ENCODE measurements at regions not wholly inside any gene's neighbourhood (a gene's known extent, or its start where the extent isn't known, plus 50 kb on each side); places are given as distances from the start of the nearest gene placed in this dataset.

DNA sequence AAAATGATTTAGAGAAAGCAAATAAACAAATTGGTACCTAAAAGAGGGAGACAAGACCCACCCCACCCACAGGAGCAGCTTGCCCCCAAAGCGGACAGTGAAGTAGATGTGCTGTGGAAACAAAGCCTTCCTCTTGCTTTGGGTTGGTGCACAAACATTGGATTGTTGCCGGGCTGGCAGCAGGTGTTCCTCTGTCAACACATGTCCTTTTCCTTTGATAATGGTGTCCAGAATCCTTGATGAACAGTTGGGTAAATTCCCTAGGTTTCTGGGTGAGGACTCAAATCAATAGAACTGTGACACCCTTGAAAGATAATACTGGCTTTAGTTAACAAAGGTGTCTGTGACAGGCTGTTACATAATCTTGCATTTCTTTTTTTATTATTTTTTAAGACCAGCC is 311.8 kb downstream of the SPRY2 start:
- no peaks in the 10 kb centered on the region for H3K9me3 ChIP-seq (ENCODE audit: control insufficient read depth, low read length)
- H3K4me3 ChIP-seq (ENCODE audit: low read length), result no peak overlapping the region
- ATAC-seq (peak in 1 of 2 donors; percentile 57), DNase-seq (no peak)
- no peaks in the 10 kb centered on the region for H3K27me3 ChIP-seq (ENCODE audit: control insufficient read depth, insufficient read depth)
- WGBS, result 71% methylated on average over 2 of the region's 2 CpGs
- no peak overlapping the region for H3K27ac ChIP-seq (ENCODE audit: low read length)
- no peaks in the 10 kb centered on the region for H3K4me1 ChIP-seq (ENCODE audit: control insufficient read depth, insufficient read depth, low read length)
- intact Hi-C loops (cut with DNase I), result loop anchor here in 1 of 4 donors (5.0 kb wide), 1 partner anchor 103 kb away; no protein-coding TSS in a partner anchor

GRCh38 chr13:80022146-80022545 is 318.8 kb downstream of the SPRY2 start:
- H3K4me1 ChIP-seq (ENCODE audit: control insufficient read depth, insufficient read depth, low read length), result peaks cover 1% of the 10 kb centered on the region
- no peak for DNase-seq
- H3K27me3 ChIP-seq (ENCODE audit: control insufficient read depth, insufficient read depth), result no peaks in the 10 kb centered on the region
- no peaks in the 10 kb centered on the region for H3K9me3 ChIP-seq (ENCODE audit: control insufficient read depth, low read length)
- no peak overlapping the region for H3K27ac ChIP-seq (ENCODE audit: low read length)
- 14% methylated on average over 3 of the region's 3 CpGs for WGBS
- peak in 1 of 2 donors; percentile 60 for ATAC-seq
- no peak overlapping the region for H3K4me3 ChIP-seq (ENCODE audit: low read length)
- intact Hi-C loops (cut with DNase I), result no loop called here

DNA sequence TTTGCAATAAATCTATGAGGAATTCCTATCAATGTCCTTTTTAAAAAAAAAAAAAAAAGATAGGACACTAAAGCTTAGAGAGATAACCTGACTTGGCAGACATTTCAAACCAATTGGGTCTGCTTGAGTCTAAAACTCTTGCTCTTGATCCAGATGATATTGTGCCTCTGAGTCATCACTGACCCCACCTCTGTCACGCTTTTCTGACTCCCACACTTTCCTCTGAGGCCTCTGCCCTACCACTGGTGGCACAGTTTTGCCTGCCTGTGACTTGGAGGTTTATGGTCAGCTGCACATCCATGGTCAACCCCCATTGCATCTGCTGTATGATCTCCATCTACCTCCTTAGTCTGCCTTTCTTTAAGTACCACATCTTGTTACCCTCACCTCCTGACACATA is 328.7 kb downstream of the SPRY2 start:
- no peak overlapping the region for H3K27ac ChIP-seq (ENCODE audit: low read length)
- WGBS, result 19% methylated on average over 1 of the region's 1 CpG
- ATAC-seq, result peak in 1 of 2 donors; percentile 40
- no peaks in the 10 kb centered on the region for H3K9me3 ChIP-seq (ENCODE audit: control insufficient read depth, low read length)
- intact Hi-C loops (cut with DNase I), result no loop called here
- H3K27me3 ChIP-seq (ENCODE audit: control insufficient read depth, insufficient read depth), result no peaks in the 10 kb centered on the region
- peaks cover 2% of the 10 kb centered on the region for H3K4me1 ChIP-seq (ENCODE audit: control insufficient read depth, insufficient read depth, low read length)
- no peak overlapping the region for H3K4me3 ChIP-seq (ENCODE audit: low read length)
- no peak for DNase-seq

GRCh38 chr13:80011448-80012212 is 329.3 kb downstream of the SPRY2 start:
- peak; percentile 55 to 83 for ATAC-seq
- 30% methylated on average over 5 of the region's 5 CpGs for WGBS
- DNase-seq, result peak in 2 of 3 donors; percentile 41 to 50

DNA sequence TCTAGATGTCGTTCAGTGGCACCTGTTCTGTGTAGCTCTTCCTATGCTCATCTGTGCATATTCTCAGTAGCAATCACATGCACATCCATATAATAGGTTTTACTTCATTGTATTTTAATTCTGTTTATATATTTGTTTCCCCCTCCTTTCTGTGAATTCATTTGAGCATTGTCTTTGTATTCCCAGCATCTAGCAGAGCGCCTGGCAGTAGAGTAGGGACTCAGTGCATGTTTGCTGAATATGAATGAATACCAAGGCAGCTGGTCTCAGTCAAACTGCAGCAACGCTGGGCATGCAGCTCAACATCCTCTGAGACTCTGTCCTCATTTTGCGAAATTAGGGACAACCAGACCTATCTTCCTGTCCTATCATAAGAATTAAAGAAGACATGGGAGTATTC is 330.1 kb downstream of the SPRY2 start:
- no peak for ATAC-seq

More at GRCh38 chr13:80011448-80012212, 329.3 kb downstream of the SPRY2 start:
- intact Hi-C loops (cut with DNase I), result no loop called here
- Histone ChIP-seq H3K4me3 (ENCODE audit: low read length) (no peak overlapping the region), H3K4me1 (ENCODE audit: control insufficient read depth, insufficient read depth, low read length) (peaks cover 2% of the 10 kb centered on the region), H3K27me3 (ENCODE audit: control insufficient read depth, insufficient read depth) (no peaks in the 10 kb centered on the region), H3K9me3 (ENCODE audit: control insufficient read depth, low read length) (no peaks in the 10 kb centered on the region), H3K27ac (ENCODE audit: low read length) (no peak overlapping the region)

DNA sequence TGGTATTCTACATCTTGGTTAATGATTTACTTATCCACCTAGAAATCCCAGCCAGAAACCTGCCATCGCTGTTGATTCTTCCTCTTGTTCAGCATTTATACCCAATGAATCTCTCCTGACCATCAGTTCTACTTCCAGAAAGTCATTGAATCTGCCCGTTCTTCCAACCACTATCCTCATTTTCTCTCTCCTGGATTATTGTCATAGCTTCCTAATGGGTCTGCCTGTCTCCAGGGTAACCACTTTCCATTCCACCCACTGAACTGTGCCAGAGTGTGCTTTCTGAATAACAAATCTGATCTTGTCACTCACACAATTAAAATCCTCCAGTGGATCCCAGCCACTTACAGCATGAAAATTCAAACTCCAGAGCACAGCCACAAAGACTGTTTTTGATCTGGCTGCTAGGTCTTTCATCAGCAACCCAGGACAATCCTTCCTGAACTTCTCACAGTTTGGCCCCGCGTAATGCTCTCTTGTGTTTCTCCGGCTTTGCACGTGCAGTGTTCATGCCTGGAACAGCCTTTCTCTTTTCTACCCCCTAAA is 330.6 kb downstream of the SPRY2 start:
- H3K4me1 ChIP-seq (ENCODE audit: control insufficient read depth, insufficient read depth, low read length), result peaks cover 2% of the 10 kb centered on the region
- H3K27ac ChIP-seq (ENCODE audit: low read length), result no peak overlapping the region
- DNase-seq, result no peak
- 75% methylated on average over 6 of the region's 6 CpGs for WGBS
- intact Hi-C loops (cut with DNase I), result no loop called here
- ATAC-seq, result no peak
- H3K27me3 ChIP-seq (ENCODE audit: control insufficient read depth, insufficient read depth), result no peaks in the 10 kb centered on the region
- no peak overlapping the region for H3K4me3 ChIP-seq (ENCODE audit: low read length)
- H3K9me3 ChIP-seq (ENCODE audit: control insufficient read depth, low read length), result no peaks in the 10 kb centered on the region

More for the DNA sequence above, 330.1 kb downstream of the SPRY2 start:
- H3K4me3 ChIP-seq (ENCODE audit: low read length), result no peak overlapping the region
- WGBS, result 79% methylated on average over 4 of the region's 4 CpGs
- DNase-seq, result no peak
- intact Hi-C loops (cut with DNase I), result no loop called here
- H3K27me3 ChIP-seq (ENCODE audit: control insufficient read depth, insufficient read depth), result no peaks in the 10 kb centered on the region
- H3K4me1 ChIP-seq (ENCODE audit: control insufficient read depth, insufficient read depth, low read length), result peaks cover 2% of the 10 kb centered on the region
- H3K9me3 ChIP-seq (ENCODE audit: control insufficient read depth, low read length), result no peaks in the 10 kb centered on the region
- no peak overlapping the region for H3K27ac ChIP-seq (ENCODE audit: low read length)

DNA sequence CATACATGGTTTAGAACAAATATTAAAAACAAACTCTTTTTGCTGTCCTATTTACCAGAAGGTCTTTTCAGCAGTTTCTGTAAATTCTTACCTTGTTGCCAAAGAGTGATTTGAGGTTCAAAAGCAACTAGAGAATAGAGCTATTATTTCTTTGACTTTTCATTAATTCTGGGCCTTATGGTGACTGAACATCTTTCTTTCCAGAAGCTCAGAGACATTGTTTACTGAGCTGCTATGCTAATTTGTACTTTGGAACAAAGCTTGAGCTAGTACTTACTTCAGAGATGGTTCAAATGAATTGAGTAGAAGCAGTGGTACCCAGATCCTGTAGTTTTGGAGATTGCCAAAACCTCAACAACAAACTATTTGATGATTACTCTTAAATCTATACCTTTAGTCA is 331.2 kb downstream of the SPRY2 start:
- Histone ChIP-seq H3K27ac (ENCODE audit: low read length) (no peak overlapping the region), H3K4me3 (ENCODE audit: low read length) (no peak overlapping the region), H3K9me3 (ENCODE audit: control insufficient read depth, low read length) (no peaks in the 10 kb centered on the region), H3K4me1 (ENCODE audit: control insufficient read depth, insufficient read depth, low read length) (peaks cover 2% of the 10 kb centered on the region), H3K27me3 (ENCODE audit: control insufficient read depth, insufficient read depth) (no peaks in the 10 kb centered on the region)
- intact Hi-C loops (cut with DNase I), result no loop called here
- ATAC-seq (no peak), DNase-seq (no peak)

GRCh38 chr13:80006940-80007339 is 334.0 kb downstream of the SPRY2 start:
- Histone ChIP-seq H3K9me3 (ENCODE audit: control insufficient read depth, low read length) (no peaks in the 10 kb centered on the region), H3K27me3 (ENCODE audit: control insufficient read depth, insufficient read depth) (no peaks in the 10 kb centered on the region), H3K27ac (ENCODE audit: low read length) (no peak overlapping the region), H3K4me1 (ENCODE audit: control insufficient read depth, insufficient read depth, low read length) (no peaks in the 10 kb centered on the region), H3K4me3 (ENCODE audit: low read length) (no peak overlapping the region)
- ATAC-seq (no peak), DNase-seq (no peak)
- intact Hi-C loops (cut with DNase I), result no loop called here
- 78% methylated on average over 4 of the region's 4 CpGs for WGBS

DNA sequence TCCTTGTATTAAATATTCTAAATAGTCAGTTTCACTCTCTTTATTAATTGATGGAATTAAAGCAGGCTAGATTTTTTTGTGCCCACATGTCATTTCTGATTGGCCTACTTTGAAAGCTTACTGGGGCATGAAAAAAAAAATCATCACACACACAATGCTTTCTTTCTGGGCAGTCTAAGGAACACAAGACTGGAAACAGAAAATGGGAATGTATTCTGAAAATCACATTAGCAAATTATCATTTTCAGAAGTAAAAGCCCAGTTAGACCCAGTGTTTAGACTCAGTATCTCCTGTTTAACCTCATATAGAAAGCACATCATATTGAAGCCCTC is 339.4 kb downstream of the SPRY2 start:
- DNase-seq, result no peak
- intact Hi-C loops (cut with DNase I), result no loop called here
- Histone ChIP-seq H3K27me3 (ENCODE audit: control insufficient read depth, insufficient read depth) (no peaks in the 10 kb centered on the region), H3K9me3 (ENCODE audit: control insufficient read depth, low read length) (no peaks in the 10 kb centered on the region), H3K4me3 (ENCODE audit: low read length) (no peak overlapping the region), H3K4me1 (ENCODE audit: control insufficient read depth, insufficient read depth, low read length) (no peaks in the 10 kb centered on the region), H3K27ac (ENCODE audit: low read length) (no peak overlapping the region)
- no peak for ATAC-seq

DNA sequence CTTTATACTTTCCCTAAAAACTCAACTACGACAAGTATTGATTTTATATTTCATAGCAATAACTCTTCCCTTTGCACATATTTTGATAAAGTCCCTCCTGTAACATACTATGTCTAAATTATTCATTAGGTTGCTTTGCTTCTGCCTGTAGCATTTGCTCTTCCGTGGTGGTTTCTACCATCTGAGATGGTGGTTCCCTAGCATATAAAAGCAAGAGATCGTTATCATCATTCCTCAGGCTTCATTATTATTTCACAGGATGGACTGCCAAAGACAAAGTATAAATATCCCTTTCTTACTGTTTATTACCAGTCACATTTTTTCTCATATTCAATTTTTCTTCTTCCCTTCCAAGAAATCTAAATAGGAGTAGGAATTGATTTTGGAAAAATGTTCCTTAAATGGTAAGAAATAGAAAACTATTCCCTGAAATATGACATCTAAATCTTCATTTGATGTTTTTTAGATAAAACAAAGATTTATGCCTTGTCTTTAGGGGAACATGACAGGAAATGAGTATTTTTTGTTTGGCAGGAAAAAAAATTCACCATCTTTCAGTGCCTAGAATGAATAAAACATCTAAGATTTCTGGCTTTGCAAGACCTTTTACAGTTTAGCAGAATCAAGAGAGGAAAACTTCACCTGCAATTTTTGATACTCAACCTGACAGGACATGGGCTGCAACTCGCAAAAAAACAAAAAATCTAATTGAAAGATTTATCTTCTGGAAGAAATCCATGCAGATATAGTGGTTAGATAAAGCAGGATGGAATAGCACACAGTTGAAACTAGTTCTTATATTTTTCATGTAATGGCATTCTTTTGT is 340.0 kb downstream of the SPRY2 start:
- H3K4me3 ChIP-seq (ENCODE audit: low read length), result no peak overlapping the region
- H3K27ac ChIP-seq (ENCODE audit: low read length), result no peak overlapping the region
- WGBS, result 70% methylated on average over 4 of the region's 4 CpGs
- DNase-seq, result no peak
- no peak for ATAC-seq
- H3K9me3 ChIP-seq (ENCODE audit: control insufficient read depth, low read length), result no peaks in the 10 kb centered on the region
- intact Hi-C loops (cut with DNase I), result no loop called here
- H3K27me3 ChIP-seq (ENCODE audit: control insufficient read depth, insufficient read depth), result no peaks in the 10 kb centered on the region
- H3K4me1 ChIP-seq (ENCODE audit: control insufficient read depth, insufficient read depth, low read length), result no peaks in the 10 kb centered on the region

DNA sequence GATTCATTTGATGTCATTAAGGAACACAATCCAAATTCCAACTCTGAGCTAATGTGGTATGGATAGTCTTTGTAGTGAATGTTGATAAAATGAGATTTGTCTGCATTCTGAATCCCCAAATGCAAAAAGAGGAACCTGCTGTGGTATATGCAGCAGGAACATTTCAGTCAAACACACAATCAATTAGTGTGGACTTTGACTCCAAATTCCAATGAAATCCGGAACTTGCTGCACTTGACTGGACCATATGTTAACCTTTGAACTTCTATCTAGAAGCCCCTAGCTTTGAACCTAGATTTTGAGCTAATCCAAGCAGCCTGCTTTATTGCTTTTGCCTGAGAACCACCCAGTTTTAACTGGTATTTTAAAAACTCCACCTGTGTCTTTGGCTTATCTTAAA is 341.3 kb downstream of the SPRY2 start:
- WGBS, result 83% methylated on average over 1 of the region's 1 CpG
- H3K27me3 ChIP-seq (ENCODE audit: control insufficient read depth, insufficient read depth), result no peaks in the 10 kb centered on the region

More for the DNA sequence above, 341.3 kb downstream of the SPRY2 start:
- H3K9me3 ChIP-seq (ENCODE audit: control insufficient read depth, low read length), result no peaks in the 10 kb centered on the region
- H3K27ac ChIP-seq (ENCODE audit: low read length), result no peak overlapping the region
- intact Hi-C loops (cut with DNase I), result no loop called here
- ATAC-seq (no peak), DNase-seq (no peak)
- H3K4me1 ChIP-seq (ENCODE audit: control insufficient read depth, insufficient read depth, low read length), result no peaks in the 10 kb centered on the region
- no peak overlapping the region for H3K4me3 ChIP-seq (ENCODE audit: low read length)
